GM23248 (cell line): ENCODE measurements at regions not wholly inside any gene's neighbourhood (a gene's known extent, or its start where the extent isn't known, plus 50 kb on each side); places are given as distances from the start of the nearest gene placed in this dataset.

Experiments
- EZH2 ChIP-seq: fragments of 200-600 bp; sonication (generic); IDR thresholded peaks from 2 replicates; pipeline ENCODE4 v1.6.1; 2018; ENCODE audit warnings: antibody characterized with exemption, mild to moderate bottlenecking; ENCODE audit not compliant: insufficient read depth, poor library complexity, severe bottlenecking
- EZH2phosphoT487 ChIP-seq: fragments of 200-600 bp; sonication (generic); IDR thresholded peaks from 2 replicates; pipeline ENCODE4 v1.6.1; 2018; ENCODE audit warnings: antibody characterized with exemption, moderate library complexity, mild to moderate bottlenecking, low read depth; ENCODE audit not compliant: insufficient read depth

DNA sequence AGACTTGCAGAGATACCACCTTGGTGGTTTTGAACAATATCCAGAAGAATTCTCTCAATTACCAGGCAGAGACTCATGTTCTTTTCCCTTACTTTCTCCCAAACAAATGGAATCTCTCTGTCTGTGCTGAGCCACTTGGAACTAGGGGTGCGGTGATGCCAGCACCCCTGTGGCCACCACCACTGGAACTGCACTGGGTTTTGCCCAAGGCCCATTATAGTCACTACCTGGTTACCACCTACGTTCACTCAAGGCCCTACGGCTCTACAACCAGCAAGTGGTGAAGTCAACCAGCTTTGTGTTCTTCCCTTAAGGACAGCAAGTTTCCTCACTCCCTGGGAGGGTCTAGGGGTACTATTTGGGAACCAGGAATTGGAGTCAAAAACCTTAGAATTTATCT, 1183.7 kb downstream of the FSTL5 start:
- no peak for TF ChIP-seq EZH2
- TF ChIP-seq EZH2phosphoT487: no peak
